Left ventricle myocardium inferior (tissue), 1 donor: ENCODE measurements at regions not wholly inside any gene's neighbourhood (a gene's known extent, or its start where the extent isn't known, plus 50 kb on each side); places are given as distances from the start of the nearest gene placed in this dataset.

Experiments
- DNase-seq: peaks from one replicate; pipeline ENCODE4 v3.0.0-alpha.2; 2020
- H3K27ac ChIP-seq: fragments of 200-600 bp; replicated peaks from 2 replicates; pipeline ENCODE4 v1.8.0; 2021
- H3K27me3 ChIP-seq: fragments of 200-600 bp; 2 replicates; pipeline ENCODE4 v1.8.0; 2021; ENCODE audit warnings: low read depth
- H3K36me3 ChIP-seq: fragments of 200-600 bp; 2 replicates; pipeline ENCODE4 v1.8.0; 2021
- H3K4me1 ChIP-seq: fragments of 200-600 bp; 2 replicates; pipeline ENCODE4 v1.8.0; 2021
- H3K4me3 ChIP-seq: fragments of 200-600 bp; 2 replicates; pipeline ENCODE4 v1.8.0; 2021; ENCODE audit warnings: mild to moderate bottlenecking, moderate library complexity
- H3K9me3 ChIP-seq: fragments of 200-600 bp; replicated peaks from 2 replicates; pipeline ENCODE4 v1.8.0; 2021
- intact Hi-C: fragments of 100-400 bp; cut with micrococcal nuclease; formaldehyde crosslinking; loops from one replicate; pipeline ENCODE4 v1.11.0; 2022
- TF ChIP-seq, protein P1 (sequence below): fragments of 200-600 bp; IDR thresholded peaks from 2 replicates; pipeline ENCODE4 v1.8.0; 2021; ENCODE audit warnings: antibody characterized with exemption, mild to moderate bottlenecking, borderline replicate concordance
- donor health status: DM: no; HTN: yes; CAD: no; lungs with severe emphysema.

DNA sequence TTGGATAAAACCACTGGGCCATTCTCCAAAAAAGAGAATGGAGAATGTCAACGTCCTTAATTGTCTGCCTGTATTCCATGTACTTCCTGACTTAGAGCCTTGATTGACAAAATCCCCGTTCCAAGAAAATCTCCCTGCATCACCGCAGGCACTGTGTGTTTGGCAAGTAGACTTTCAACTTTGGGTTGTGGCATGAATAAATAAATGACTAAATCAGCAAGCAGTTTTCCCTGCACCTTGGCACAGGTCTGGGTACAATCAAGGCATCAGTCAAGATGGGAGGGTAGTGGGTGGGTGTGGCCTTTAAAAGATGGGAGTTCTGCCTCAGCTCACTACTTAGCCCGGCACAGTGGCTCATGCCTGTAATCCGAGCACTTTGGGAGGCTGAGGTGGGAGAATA is 248.5 kb upstream of the RPL38 start:
- intact Hi-C loops, result no loop called here
- no peak overlapping the region for H3K27ac ChIP-seq
- H3K9me3 ChIP-seq, result no peaks in the 10 kb centered on the region
- peaks cover 50% of the 10 kb centered on the region for H3K27me3 ChIP-seq
- peaks cover 13% of the 10 kb centered on the region for H3K4me1 ChIP-seq
- no peak for DNase-seq
- no peak overlapping the region for H3K4me3 ChIP-seq
- TF ChIP-seq, protein P1, sequence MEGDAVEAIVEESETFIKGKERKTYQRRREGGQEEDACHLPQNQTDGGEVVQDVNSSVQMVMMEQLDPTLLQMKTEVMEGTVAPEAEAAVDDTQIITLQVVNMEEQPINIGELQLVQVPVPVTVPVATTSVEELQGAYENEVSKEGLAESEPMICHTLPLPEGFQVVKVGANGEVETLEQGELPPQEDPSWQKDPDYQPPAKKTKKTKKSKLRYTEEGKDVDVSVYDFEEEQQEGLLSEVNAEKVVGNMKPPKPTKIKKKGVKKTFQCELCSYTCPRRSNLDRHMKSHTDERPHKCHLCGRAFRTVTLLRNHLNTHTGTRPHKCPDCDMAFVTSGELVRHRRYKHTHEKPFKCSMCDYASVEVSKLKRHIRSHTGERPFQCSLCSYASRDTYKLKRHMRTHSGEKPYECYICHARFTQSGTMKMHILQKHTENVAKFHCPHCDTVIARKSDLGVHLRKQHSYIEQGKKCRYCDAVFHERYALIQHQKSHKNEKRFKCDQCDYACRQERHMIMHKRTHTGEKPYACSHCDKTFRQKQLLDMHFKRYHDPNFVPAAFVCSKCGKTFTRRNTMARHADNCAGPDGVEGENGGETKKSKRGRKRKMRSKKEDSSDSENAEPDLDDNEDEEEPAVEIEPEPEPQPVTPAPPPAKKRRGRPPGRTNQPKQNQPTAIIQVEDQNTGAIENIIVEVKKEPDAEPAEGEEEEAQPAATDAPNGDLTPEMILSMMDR, result no peak
- no peaks in the 10 kb centered on the region for H3K36me3 ChIP-seq

DNA sequence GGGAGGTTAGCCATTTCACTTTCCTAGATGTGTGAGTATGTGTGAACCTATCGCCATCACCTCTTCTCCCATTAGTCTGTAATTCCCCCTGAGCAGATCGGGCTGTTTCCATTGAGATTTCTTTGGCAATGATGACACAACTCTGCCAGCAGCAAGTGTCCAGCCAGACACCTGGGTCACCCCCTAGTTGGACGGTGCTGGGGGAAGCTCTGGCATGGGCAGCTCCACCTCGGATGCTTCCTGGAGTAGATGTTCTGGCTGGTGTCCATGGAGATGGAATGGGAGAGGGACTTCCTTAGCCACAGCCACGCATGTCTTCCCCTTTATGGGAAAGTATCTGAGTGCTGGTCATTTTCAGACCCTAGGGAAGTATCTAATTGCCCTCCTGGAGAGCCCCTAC is 247.9 kb upstream of the RPL38 start:
- Histone ChIP-seq H3K4me3 (no peak overlapping the region), H3K27ac (no peak overlapping the region), H3K27me3 (peaks cover 43% of the 10 kb centered on the region), H3K36me3 (no peaks in the 10 kb centered on the region), H3K4me1 (peaks cover 13% of the 10 kb centered on the region), H3K9me3 (peaks cover 2% of the 10 kb centered on the region)
- no peak for DNase-seq
- intact Hi-C loops, result no loop called here
- TF ChIP-seq, protein P1, result no peak

DNA sequence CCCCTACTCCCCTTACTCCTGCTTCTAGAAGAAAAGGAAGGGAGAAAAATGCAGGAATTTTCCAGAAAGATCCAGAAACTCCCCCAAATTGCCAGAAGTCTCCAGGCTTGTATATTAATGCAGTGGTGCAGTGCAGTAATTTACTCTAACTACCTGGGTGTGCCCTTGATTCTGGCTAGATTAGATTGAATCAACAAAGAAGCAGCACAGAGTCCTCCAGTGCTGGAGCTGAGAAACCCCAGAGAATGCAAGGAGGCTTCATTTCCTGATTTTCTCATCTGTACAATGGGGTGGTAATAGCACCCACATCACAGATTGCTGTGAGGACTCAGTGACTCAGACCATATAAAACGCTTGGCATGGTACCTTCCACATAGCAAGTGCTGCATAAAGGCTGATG is 247.3 kb upstream of the RPL38 start:
- intact Hi-C loops, result no loop called here
- H3K27me3 ChIP-seq, result peaks cover 37% of the 10 kb centered on the region
- peaks cover 13% of the 10 kb centered on the region for H3K4me1 ChIP-seq
- no peak for DNase-seq
- H3K27ac ChIP-seq, result no peak overlapping the region
- TF ChIP-seq, protein P1, result no peak
- no peaks in the 10 kb centered on the region for H3K36me3 ChIP-seq
- peaks cover 6% of the 10 kb centered on the region for H3K9me3 ChIP-seq
- no peak overlapping the region for H3K4me3 ChIP-seq

DNA sequence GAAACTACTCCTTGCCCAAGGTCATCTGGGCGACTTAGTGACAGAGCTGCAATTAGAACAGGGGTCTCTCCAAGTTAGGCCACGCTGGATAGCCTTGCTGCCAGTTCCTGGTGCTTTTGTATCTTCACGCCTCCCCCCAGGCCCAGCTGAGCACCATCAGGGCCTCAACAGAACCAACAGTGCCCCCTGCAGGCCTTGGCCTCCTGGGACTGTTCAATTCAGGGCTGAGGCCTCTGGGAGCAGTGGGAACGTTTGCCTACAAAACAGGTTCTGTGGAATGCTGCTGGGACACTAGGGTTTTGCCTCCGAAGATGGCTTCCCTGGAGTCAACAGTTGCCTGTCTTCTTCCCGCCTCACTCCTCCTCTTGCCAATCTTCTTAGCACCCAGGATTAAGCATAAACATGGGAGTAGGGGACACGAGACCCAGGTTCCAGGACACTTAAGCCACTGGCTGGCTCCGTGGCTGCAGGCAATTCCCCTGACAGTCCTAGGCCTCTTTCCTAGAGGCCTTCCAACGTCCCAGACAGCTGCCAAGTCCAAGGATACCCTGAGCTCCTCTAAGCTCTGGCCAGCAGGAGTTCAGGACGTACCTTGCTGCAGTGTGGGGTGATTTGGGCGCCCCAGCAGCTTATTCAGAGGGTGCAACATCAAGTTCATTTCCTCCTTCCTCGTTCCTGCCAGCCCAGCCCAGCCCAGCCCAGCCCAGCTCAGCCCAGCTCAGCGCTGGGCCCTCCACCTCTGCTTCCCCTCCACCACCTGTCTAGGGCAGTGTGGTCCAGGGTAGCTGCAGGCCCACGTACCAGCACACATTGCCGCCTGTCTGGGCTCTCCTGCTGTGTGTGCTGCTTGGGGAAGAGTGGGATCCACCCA is 246.6 kb upstream of the RPL38 start:
- peaks cover 12% of the 10 kb centered on the region for H3K4me1 ChIP-seq
- no peak overlapping the region for H3K27ac ChIP-seq
- peaks cover 6% of the 10 kb centered on the region for H3K9me3 ChIP-seq
- H3K27me3 ChIP-seq, result peaks cover 31% of the 10 kb centered on the region
- intact Hi-C loops, result no loop called here
- no peak overlapping the region for H3K4me3 ChIP-seq
- DNase-seq, result peak; percentile 27
- TF ChIP-seq, protein P1, result peak; percentile 53
- no peaks in the 10 kb centered on the region for H3K36me3 ChIP-seq

DNA sequence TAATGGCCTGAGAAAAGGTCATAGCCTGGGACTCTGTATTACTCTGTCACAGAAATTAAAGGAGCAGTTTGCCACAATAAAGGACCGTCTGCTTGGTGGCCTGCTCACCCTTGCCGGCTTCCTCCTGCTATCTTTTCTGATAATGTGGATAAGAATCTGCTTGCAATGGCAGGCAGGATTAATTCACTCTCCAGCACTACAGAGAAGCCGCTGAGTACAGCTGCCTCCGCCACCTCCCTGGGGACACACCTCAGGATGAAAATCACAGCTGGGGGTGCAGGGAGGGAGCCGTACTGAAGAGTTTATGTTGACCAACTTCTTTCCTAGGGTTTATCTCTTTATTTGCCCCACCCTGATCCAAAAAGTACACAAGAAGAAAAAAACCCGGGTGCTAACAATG is 245.9 kb upstream of the RPL38 start:
- peaks cover 6% of the 10 kb centered on the region for H3K9me3 ChIP-seq
- TF ChIP-seq, protein P1, result no peak
- no peak overlapping the region for H3K4me3 ChIP-seq
- peaks cover 23% of the 10 kb centered on the region for H3K27me3 ChIP-seq
- H3K36me3 ChIP-seq, result no peaks in the 10 kb centered on the region
- intact Hi-C loops, result no loop called here
- peaks cover 4% of the 10 kb centered on the region for H3K4me1 ChIP-seq
- no peak for DNase-seq
- no peak overlapping the region for H3K27ac ChIP-seq
